ENCODE measurements at regions not wholly inside any gene's neighbourhood (a gene's known extent, or its start where the extent isn't known, plus 50 kb on each side); places are given as distances from the start of the nearest gene placed in this dataset.

DNA sequence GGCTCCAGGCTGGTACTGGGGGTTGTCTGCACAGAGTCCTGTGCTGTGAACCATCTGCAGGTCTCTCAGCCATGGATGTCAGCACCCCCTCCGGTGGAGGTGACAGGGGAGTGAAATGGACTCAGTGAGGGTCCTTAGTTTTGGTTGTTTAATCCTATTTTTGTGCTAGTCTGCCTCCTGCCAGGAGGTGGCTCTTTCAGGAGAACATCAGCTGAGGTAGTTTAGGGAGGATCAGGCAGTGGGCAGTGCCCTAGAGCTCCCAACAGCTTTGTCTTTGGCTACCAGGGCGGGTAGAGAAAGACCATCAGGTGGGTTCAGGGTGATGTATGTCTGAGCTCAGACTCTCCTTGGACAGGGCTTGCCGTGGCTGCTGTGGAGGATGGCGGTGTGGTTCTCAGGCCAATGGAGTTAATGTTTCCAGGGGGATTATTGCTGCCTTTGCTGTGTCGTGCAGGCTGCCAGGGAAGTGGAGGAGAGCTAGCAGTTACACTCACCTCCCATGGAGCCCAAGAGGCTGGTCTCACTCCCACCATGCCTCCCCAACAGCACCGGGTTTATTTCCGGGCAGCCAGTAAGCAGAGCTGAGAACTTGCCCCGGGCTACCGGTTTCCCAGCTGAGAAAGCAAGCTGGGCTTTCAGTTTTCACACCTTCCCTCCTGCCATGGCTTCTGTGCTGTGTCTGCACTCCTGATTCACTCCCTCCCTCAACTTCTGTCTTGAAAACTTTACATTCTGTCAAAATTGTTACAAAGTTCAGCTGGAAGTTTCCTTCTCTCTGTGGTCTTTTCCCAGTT, 563.4 kb downstream of the XIRP2 start:
- no peaks in the 10 kb centered on the region for H3K27me3 ChIP-seq (ENCODE audit: control insufficient read depth in 4 of 4, insufficient read depth in 4 of 4, low read length in 3 of 4)
- peaks cover 1 to 10% (median 5%) of the 10 kb centered on the region in 4 donors for H3K9me3 ChIP-seq (ENCODE audit: control insufficient read depth in 4 of 4, low read length in 3 of 4)

DNA sequence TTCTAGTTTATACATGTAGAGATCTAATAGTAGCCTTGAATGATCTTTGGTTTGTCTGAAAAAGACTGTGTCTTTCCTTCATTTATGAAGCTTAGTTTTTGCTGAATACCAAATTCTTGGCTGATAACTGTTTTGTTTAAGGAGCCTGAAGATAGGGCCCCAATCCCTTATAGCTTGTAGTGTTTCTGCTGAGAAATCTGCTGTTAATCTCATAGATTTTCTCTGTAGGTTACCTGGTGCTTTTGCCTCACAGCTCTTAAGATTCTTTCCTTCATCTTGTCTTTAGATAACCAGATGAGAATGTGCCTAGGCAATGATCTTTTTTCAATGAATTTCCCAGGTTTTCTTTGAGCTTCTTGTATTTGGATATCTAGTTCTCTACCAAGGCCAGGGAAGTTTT, 562.1 kb downstream of the XIRP2 start:
- Histone ChIP-seq H3K9ac (ENCODE audit: low read depth in 1 of 2, low read length in 2 of 2) (no peak overlapping the region), H3K4me3 (ENCODE audit: low read depth in 1 of 3, low read length in 3 of 3) (no peak overlapping the region), H3K27me3 (ENCODE audit: control insufficient read depth in 4 of 4, insufficient read depth in 4 of 4, low read length in 3 of 4) (no peaks in the 10 kb centered on the region), H3K27ac (ENCODE audit: low read depth in 1 of 2, low read length in 2 of 2) (no peak overlapping the region), H3K9me3 (ENCODE audit: control insufficient read depth in 4 of 4, low read length in 3 of 4) (peaks cover 1 to 10% (median 5%) of the 10 kb centered on the region in 4 donors), H3K4me1 (ENCODE audit: control insufficient read depth in 4 of 4, insufficient read depth in 4 of 4, low read length in 3 of 4) (no peaks in the 10 kb centered on the region), H3K36me3 (ENCODE audit: control insufficient read depth in 4 of 4, insufficient read depth in 3 of 4, low read depth in 1 of 4, low read length in 3 of 4) (no peaks in the 10 kb centered on the region)
- DNase-seq (ENCODE audit: low spot score), result no peak
- TF ChIP-seq YY1 (IDR thresholded peaks at IDR 0.05), result no peak
- TF ChIP-seq, protein P1, sequence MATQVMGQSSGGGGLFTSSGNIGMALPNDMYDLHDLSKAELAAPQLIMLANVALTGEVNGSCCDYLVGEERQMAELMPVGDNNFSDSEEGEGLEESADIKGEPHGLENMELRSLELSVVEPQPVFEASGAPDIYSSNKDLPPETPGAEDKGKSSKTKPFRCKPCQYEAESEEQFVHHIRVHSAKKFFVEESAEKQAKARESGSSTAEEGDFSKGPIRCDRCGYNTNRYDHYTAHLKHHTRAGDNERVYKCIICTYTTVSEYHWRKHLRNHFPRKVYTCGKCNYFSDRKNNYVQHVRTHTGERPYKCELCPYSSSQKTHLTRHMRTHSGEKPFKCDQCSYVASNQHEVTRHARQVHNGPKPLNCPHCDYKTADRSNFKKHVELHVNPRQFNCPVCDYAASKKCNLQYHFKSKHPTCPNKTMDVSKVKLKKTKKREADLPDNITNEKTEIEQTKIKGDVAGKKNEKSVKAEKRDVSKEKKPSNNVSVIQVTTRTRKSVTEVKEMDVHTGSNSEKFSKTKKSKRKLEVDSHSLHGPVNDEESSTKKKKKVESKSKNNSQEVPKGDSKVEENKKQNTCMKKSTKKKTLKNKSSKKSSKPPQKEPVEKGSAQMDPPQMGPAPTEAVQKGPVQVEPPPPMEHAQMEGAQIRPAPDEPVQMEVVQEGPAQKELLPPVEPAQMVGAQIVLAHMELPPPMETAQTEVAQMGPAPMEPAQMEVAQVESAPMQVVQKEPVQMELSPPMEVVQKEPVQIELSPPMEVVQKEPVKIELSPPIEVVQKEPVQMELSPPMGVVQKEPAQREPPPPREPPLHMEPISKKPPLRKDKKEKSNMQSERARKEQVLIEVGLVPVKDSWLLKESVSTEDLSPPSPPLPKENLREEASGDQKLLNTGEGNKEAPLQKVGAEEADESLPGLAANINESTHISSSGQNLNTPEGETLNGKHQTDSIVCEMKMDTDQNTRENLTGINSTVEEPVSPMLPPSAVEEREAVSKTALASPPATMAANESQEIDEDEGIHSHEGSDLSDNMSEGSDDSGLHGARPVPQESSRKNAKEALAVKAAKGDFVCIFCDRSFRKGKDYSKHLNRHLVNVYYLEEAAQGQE (IDR thresholded peaks at IDR 0.05), result no peak
- no peak for TF ChIP-seq JUND (IDR thresholded peaks at IDR 0.05)
- TF ChIP-seq NR2F2 (IDR thresholded peaks at IDR 0.05), result no peak
- TF ChIP-seq SP1 (IDR thresholded peaks at IDR 0.05), result no peak
- TF ChIP-seq RXRA (IDR thresholded peaks at IDR 0.05), result no peak
- TF ChIP-seq, protein P2, sequence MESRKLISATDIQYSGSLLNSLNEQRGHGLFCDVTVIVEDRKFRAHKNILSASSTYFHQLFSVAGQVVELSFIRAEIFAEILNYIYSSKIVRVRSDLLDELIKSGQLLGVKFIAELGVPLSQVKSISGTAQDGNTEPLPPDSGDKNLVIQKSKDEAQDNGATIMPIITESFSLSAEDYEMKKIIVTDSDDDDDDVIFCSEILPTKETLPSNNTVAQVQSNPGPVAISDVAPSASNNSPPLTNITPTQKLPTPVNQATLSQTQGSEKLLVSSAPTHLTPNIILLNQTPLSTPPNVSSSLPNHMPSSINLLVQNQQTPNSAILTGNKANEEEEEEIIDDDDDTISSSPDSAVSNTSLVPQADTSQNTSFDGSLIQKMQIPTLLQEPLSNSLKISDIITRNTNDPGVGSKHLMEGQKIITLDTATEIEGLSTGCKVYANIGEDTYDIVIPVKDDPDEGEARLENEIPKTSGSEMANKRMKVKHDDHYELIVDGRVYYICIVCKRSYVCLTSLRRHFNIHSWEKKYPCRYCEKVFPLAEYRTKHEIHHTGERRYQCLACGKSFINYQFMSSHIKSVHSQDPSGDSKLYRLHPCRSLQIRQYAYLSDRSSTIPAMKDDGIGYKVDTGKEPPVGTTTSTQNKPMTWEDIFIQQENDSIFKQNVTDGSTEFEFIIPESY (IDR thresholded peaks at IDR 0.05), result no peak
- TF ChIP-seq, protein P3, sequence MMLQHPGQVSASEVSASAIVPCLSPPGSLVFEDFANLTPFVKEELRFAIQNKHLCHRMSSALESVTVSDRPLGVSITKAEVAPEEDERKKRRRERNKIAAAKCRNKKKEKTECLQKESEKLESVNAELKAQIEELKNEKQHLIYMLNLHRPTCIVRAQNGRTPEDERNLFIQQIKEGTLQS (IDR thresholded peaks at IDR 0.05), result no peak
- no peak for TF ChIP-seq HNF4A (conservative IDR thresholded peaks at IDR 0.05)
- TF ChIP-seq FOXA2 (IDR thresholded peaks at IDR 0.05), result no peak
- TF ChIP-seq GABPA (IDR thresholded peaks at IDR 0.05 in 1 of 2, conservative IDR thresholded peaks at IDR 0.05 in 1 of 2), result no peak
- no peak for TF ChIP-seq HNF4G (IDR thresholded peaks at IDR 0.05)
- TF ChIP-seq, protein P4, sequence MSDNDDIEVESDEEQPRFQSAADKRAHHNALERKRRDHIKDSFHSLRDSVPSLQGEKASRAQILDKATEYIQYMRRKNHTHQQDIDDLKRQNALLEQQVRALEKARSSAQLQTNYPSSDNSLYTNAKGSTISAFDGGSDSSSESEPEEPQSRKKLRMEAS (IDR thresholded peaks at IDR 0.05), result no peak
- no peak for TF ChIP-seq TAF1 (conservative IDR thresholded peaks at IDR 0.05)
- no peak for TF ChIP-seq EGR1 (IDR thresholded peaks at IDR 0.05; ENCODE audit: low read depth in 2 of 2)
- TF ChIP-seq FOXA1 (IDR thresholded peaks at IDR 0.05), result no peak
- TF ChIP-seq RAD21 (IDR thresholded peaks at IDR 0.05), result no peak

More for the DNA sequence above, 563.4 kb downstream of the XIRP2 start:
- Histone ChIP-seq H3K36me3 (ENCODE audit: control insufficient read depth in 4 of 4, insufficient read depth in 3 of 4, low read depth in 1 of 4, low read length in 3 of 4) (no peaks in the 10 kb centered on the region), H3K27ac (ENCODE audit: low read depth in 1 of 2, low read length in 2 of 2) (no peak overlapping the region), H3K4me3 (ENCODE audit: low read depth in 1 of 3, low read length in 3 of 3) (no peak overlapping the region), H3K4me1 (ENCODE audit: control insufficient read depth in 4 of 4, insufficient read depth in 4 of 4, low read length in 3 of 4) (no peaks in the 10 kb centered on the region), H3K9ac (ENCODE audit: low read depth in 1 of 2, low read length in 2 of 2) (no peak overlapping the region)
- WGBS, result 72% methylated on average over 9 of the region's 9 CpGs
- no peak for DNase-seq (ENCODE audit: low spot score)
- no peak for TF ChIP-seq RXRA (IDR thresholded peaks at IDR 0.05)
- TF ChIP-seq RAD21 (IDR thresholded peaks at IDR 0.05), result peak in 1 of 2 donors; percentile 9
- TF ChIP-seq HNF4A (conservative IDR thresholded peaks at IDR 0.05), result no peak
